Lower leg skin (tissue), 4 donors: ENCODE measurements at regions not wholly inside any gene's neighbourhood (a gene's known extent, or its start where the extent isn't known, plus 50 kb on each side); places are given as distances from the start of the nearest gene placed in this dataset.

Experiments
- DNase-seq, 2 donors: peaks; one replicate each; pipeline ENCODE4 v3.0.0-alpha.2; 2019; ENCODE audit warnings: low spot score in 2 of 2
- H3K4me3 ChIP-seq: fragments of 200-600 bp; sonication (generic); 2 replicates; pipeline ENCODE4 v1.5.1; 2017; ENCODE audit warnings: mild to moderate bottlenecking, low read depth; ENCODE audit not compliant: poor library complexity, severe bottlenecking
- POLR2A ChIP-seq, 2 donors: fragments of 450-650 bp; IDR thresholded peaks; one replicate each; pipeline ENCODE4 v1.6.1; 2016 to 2017; ENCODE audit warnings: antibody characterized with exemption in 2 of 2, mild to moderate bottlenecking in 1 of 2, moderate library complexity in 1 of 2
- WGBS, 2 donors: methylation state at CpG; one replicate each; pipeline ENCODE4 v1.1.5; 2018; 5-methylcytosine and 5-hydroxymethylcytosine counted together
- intact Hi-C: fragments of 100-400 bp; cut with DNase I; formaldehyde crosslinking; loops from one replicate; pipeline ENCODE4 v1.15.0; 2023; ENCODE audit warnings: low total_unique reads
- TF ChIP-seq, protein P1 (sequence below), 3 donors: fragments of 450-650 bp; IDR thresholded peaks; one replicate each; pipeline ENCODE4 v1.5.1; 2016; ENCODE audit warnings: antibody characterized with exemption in 3 of 3, mild to moderate bottlenecking in 3 of 3, moderate library complexity in 2 of 3

DNA sequence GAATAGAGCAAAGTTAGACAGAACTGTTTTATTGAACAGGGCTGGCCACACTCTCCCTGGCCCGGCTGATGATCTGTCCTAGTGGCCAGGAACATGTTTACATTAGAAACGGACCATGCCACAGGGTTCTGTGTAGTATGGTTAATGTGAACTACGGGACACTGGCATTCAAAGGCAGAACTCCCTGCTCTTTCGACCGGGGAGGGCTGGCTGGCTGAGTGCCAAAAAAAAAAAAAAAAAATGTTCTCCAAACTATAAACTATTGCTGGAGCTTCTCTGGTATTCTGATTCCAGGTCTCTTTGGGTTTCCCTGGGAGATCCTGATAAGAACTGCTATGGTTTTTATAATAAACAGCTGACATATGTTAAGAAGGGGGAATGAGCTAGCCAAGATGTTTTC lies 1262.6 kb upstream of the SORCS1 start:
- H3K4me3 ChIP-seq, result no peak overlapping the region
- no peak for DNase-seq
- 34 to 44% methylated on average over 5 of the region's 5 CpGs for WGBS, 2 donors
- intact Hi-C loops, result no loop called here
- TF ChIP-seq, protein P1, sequence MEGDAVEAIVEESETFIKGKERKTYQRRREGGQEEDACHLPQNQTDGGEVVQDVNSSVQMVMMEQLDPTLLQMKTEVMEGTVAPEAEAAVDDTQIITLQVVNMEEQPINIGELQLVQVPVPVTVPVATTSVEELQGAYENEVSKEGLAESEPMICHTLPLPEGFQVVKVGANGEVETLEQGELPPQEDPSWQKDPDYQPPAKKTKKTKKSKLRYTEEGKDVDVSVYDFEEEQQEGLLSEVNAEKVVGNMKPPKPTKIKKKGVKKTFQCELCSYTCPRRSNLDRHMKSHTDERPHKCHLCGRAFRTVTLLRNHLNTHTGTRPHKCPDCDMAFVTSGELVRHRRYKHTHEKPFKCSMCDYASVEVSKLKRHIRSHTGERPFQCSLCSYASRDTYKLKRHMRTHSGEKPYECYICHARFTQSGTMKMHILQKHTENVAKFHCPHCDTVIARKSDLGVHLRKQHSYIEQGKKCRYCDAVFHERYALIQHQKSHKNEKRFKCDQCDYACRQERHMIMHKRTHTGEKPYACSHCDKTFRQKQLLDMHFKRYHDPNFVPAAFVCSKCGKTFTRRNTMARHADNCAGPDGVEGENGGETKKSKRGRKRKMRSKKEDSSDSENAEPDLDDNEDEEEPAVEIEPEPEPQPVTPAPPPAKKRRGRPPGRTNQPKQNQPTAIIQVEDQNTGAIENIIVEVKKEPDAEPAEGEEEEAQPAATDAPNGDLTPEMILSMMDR (IDR thresholded peaks at IDR 0.05), result no peak
- no peak for TF ChIP-seq POLR2A (IDR thresholded peaks at IDR 0.05)

DNA sequence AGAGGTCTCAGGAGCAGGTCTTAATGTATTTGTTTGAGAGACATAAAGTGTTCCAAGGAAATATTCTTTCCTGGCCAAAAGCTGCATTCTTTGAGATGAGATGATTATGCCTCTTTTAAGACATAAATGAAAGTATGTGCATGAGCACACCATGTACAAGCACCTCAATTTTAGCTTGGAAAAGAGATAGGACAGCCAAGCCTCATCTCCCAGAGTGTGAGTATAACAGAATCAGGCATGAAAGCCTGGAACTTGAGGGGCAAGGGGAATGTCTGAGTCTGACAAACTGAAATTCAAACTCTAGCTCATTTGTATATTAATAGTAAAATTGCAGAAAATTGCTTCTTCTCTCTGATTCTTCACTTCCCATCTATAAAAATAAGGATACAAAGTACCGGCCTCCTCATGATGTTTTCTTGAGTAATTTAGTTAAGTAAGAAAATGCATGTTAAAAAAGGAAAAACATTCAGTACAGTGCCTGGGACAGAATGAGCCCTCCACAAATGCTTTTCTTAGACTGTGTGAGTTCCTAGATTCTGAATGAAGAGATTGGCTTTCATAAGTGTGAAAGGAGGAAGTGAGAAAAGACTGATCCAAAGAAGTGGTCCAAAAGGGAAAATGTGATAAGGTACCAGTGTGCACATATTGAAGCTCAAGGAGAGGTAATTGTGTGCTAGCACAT lies 1260.9 kb upstream of the SORCS1 start:
- H3K4me3 ChIP-seq, result no peak overlapping the region
- intact Hi-C loops, result no loop called here
- 74 to 82% methylated on average over 1 of the region's 1 CpG for WGBS, 2 donors
- DNase-seq, result no peak
- TF ChIP-seq POLR2A (IDR thresholded peaks at IDR 0.05), result no peak
- TF ChIP-seq, protein P1 (IDR thresholded peaks at IDR 0.05), result no peak

DNA sequence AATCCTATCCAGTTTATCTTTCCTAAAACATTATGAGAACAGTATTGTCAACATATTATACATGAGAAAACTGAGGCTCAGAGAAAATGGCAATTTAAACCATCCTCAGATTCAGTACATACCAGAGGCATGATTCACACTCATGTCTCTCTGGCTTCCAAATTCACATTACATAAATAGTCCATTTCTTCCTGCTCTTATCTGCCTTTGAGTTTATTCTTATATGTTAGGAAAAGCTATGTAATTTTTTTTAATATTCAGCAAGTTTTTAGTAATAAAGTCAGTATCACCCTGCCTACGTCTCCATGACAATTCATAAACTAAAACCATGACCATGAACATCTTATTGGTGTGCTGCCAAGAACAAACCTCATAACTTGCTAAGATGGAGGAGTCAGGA lies 1260.2 kb upstream of the SORCS1 start:
- whole genome bisulfite sequencing, 2 donors, result 72 to 75% methylated on average over 1 of the region's 1 CpG
- H3K4me3 ChIP-seq, result no peak overlapping the region
- DNase-seq, result no peak
- intact Hi-C loops, result no loop called here
- TF ChIP-seq, protein P1 (IDR thresholded peaks at IDR 0.05), result no peak
- no peak for TF ChIP-seq POLR2A (IDR thresholded peaks at IDR 0.05)

DNA sequence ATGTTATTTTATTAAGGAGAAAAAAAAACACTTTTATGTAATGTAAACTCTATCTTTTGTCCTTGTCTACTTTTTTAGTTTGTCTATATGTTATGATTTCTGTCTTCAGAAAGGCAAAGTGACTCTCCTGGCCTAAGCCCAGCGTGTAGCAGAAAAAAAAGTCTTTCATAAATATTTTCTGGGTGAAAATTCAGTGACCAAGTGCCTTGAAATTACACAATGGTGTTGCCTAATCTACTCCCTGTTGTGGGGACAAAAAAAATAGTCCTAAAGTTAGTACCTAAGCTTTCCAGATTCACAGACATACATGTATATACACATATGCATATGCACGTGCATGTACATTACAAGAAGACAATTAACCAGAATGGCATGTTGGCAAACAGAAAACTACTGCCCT lies 1257.8 kb upstream of the SORCS1 start:
- H3K4me3 ChIP-seq, result no peak overlapping the region
- intact Hi-C loops, result no loop called here
- WGBS, 2 donors, result 76 to 90% methylated on average over 2 of the region's 2 CpGs
- TF ChIP-seq, protein P1 (IDR thresholded peaks at IDR 0.05), result no peak
- DNase-seq, result no peak

DNA sequence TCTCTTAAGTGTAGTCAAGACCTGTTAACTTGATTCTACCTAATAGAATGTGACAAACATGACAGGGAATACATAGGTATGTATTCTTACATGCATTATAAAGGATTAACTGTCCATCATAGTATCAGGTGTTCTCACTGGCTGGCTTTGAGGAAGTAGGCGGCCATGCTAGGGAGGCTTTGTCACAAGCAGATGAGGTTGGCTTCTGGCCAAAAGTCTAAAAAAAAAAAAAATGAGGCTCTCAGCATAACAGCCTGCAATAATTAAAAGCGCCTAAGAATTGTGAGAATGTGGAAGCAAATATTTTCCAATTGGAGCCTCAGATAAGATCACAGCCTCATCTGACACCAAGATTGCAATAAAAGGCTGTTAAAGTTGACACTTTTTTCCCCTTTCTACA lies 1256.8 kb upstream of the SORCS1 start:
- no peak overlapping the region for H3K4me3 ChIP-seq
- no peak for TF ChIP-seq POLR2A (IDR thresholded peaks at IDR 0.05)
- TF ChIP-seq, protein P1 (IDR thresholded peaks at IDR 0.05), result no peak
- intact Hi-C loops, result no loop called here
- no peak for DNase-seq
- WGBS, 2 donors, result 26 to 34% methylated on average over 2 of the region's 2 CpGs

DNA sequence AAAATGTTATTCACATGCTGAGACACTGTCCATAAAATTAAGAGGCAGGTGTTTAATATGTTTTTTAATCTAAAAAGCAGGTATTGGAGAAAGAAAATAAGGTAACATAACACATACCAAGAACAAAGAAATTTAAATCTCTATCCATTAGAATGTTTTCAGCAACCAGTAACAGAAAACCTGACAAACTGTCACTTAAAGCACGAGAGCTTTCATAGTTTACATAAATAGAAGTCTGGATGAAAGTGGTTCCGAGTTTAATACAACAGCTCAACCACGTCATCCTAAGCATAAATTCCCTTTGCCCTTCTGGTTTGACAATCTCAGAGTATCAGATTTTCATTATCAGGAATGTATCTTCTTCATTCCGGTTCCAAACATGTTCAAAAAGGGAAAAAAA lies 1249.4 kb upstream of the SORCS1 start:
- no peak for TF ChIP-seq POLR2A (IDR thresholded peaks at IDR 0.05)
- TF ChIP-seq, protein P1 (IDR thresholded peaks at IDR 0.05), result no peak
- H3K4me3 ChIP-seq, result no peak overlapping the region
- 61 to 69% methylated on average over 4 of the region's 4 CpGs for WGBS, 2 donors
- intact Hi-C loops, result no loop called here
- no peak for DNase-seq
